HL-60 (cell line): ENCODE measurements at regions not wholly inside any gene's neighbourhood (a gene's known extent, or its start where the extent isn't known, plus 50 kb on each side); places are given as distances from the start of the nearest gene placed in this dataset.

ENCODE experiments used
- POLR2AphosphoS5 ChIP-seq: IDR thresholded peaks from 2 replicates; pipeline ENCODE4 v1.6.1; 2012; ENCODE audit warnings: low read depth
- TF ChIP-seq, protein P1 (sequence below): IDR thresholded peaks from one replicate; pipeline ENCODE4 v1.5.1; 2011; ENCODE audit warnings: low read length, control low read depth, inconsistent platforms; ENCODE audit not compliant: insufficient read depth
- TF ChIP-seq, protein P2 (sequence below): IDR thresholded peaks from 2 replicates; pipeline ENCODE4 v1.6.1; 2012; ENCODE audit warnings: low read depth; ENCODE audit not compliant: insufficient replicate concordance

DNA sequence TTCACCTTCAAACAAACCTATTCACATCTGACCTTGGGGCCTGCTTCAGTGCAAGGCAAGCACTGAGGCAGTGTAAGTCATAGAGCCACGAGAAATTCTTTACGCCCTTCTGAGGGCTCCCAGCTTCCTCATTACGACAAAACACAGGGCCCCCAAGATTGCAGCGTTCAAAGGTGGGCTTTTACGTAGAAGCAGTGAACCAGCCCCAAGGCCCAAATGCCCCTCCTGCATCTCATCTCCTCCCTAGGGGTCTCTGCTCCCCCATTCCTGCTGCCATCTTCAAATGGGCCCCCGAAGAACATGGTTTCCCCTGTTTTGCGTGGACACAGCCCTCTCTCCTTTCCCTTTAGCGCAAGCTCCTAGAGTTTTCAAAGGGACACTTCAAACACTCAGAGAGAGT, 285.1 kb downstream of the MEX3B start:
- TF ChIP-seq, protein P1, sequence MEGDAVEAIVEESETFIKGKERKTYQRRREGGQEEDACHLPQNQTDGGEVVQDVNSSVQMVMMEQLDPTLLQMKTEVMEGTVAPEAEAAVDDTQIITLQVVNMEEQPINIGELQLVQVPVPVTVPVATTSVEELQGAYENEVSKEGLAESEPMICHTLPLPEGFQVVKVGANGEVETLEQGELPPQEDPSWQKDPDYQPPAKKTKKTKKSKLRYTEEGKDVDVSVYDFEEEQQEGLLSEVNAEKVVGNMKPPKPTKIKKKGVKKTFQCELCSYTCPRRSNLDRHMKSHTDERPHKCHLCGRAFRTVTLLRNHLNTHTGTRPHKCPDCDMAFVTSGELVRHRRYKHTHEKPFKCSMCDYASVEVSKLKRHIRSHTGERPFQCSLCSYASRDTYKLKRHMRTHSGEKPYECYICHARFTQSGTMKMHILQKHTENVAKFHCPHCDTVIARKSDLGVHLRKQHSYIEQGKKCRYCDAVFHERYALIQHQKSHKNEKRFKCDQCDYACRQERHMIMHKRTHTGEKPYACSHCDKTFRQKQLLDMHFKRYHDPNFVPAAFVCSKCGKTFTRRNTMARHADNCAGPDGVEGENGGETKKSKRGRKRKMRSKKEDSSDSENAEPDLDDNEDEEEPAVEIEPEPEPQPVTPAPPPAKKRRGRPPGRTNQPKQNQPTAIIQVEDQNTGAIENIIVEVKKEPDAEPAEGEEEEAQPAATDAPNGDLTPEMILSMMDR = no peak
- TF ChIP-seq, protein P2, sequence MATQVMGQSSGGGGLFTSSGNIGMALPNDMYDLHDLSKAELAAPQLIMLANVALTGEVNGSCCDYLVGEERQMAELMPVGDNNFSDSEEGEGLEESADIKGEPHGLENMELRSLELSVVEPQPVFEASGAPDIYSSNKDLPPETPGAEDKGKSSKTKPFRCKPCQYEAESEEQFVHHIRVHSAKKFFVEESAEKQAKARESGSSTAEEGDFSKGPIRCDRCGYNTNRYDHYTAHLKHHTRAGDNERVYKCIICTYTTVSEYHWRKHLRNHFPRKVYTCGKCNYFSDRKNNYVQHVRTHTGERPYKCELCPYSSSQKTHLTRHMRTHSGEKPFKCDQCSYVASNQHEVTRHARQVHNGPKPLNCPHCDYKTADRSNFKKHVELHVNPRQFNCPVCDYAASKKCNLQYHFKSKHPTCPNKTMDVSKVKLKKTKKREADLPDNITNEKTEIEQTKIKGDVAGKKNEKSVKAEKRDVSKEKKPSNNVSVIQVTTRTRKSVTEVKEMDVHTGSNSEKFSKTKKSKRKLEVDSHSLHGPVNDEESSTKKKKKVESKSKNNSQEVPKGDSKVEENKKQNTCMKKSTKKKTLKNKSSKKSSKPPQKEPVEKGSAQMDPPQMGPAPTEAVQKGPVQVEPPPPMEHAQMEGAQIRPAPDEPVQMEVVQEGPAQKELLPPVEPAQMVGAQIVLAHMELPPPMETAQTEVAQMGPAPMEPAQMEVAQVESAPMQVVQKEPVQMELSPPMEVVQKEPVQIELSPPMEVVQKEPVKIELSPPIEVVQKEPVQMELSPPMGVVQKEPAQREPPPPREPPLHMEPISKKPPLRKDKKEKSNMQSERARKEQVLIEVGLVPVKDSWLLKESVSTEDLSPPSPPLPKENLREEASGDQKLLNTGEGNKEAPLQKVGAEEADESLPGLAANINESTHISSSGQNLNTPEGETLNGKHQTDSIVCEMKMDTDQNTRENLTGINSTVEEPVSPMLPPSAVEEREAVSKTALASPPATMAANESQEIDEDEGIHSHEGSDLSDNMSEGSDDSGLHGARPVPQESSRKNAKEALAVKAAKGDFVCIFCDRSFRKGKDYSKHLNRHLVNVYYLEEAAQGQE = no peak
- TF ChIP-seq POLR2AphosphoS5 = no peak
